LNCAP (cell line): ENCODE measurements at regions not wholly inside any gene's neighbourhood (a gene's known extent, or its start where the extent isn't known, plus 50 kb on each side); places are given as distances from the start of the nearest gene placed in this dataset.

ENCODE experiments used
- CTCF ChIP-seq: fragments of 450-650 bp; IDR thresholded peaks from 2 replicates; pipeline ENCODE4 v1.5.1; 2017; ENCODE audit warnings: mild to moderate bottlenecking

GRCh38 chr3:101913168-101913567 is 63.9 kb downstream of the NFKBIZ start:
- no peak for TF ChIP-seq CTCF

- TF ChIP-seq CTCF: no peak
Measured at GRCh38 chr3:101925564-101925963, 76.2 kb downstream of the NFKBIZ start.

- no peak for TF ChIP-seq CTCF
Measured at GRCh38 chr3:101926594-101927105, 77.3 kb downstream of the NFKBIZ start.

GRCh38 chr3:101928890-101929289 is 79.6 kb downstream of the NFKBIZ start:
- no peak for TF ChIP-seq CTCF

GRCh38 chr3:101931081-101931480 is 81.8 kb downstream of the NFKBIZ start:
- no peak for TF ChIP-seq CTCF

- no peak for TF ChIP-seq CTCF
Measured at GRCh38 chr3:101932326-101933068, 83.2 kb downstream of the NFKBIZ start.

GRCh38 chr3:101936419-101937356 is 87.4 kb downstream of the NFKBIZ start:
- TF ChIP-seq CTCF: no peak
